ENCODE measurements at regions not wholly inside any gene's neighbourhood (a gene's known extent, or its start where the extent isn't known, plus 50 kb on each side); places are given as distances from the start of the nearest gene placed in this dataset.
"Not testable (repeated sequence)": the region's sequence is repeated elsewhere in the genome, so short reads cannot be mapped to it uniquely, and the experiment has no call there.

DNA sequence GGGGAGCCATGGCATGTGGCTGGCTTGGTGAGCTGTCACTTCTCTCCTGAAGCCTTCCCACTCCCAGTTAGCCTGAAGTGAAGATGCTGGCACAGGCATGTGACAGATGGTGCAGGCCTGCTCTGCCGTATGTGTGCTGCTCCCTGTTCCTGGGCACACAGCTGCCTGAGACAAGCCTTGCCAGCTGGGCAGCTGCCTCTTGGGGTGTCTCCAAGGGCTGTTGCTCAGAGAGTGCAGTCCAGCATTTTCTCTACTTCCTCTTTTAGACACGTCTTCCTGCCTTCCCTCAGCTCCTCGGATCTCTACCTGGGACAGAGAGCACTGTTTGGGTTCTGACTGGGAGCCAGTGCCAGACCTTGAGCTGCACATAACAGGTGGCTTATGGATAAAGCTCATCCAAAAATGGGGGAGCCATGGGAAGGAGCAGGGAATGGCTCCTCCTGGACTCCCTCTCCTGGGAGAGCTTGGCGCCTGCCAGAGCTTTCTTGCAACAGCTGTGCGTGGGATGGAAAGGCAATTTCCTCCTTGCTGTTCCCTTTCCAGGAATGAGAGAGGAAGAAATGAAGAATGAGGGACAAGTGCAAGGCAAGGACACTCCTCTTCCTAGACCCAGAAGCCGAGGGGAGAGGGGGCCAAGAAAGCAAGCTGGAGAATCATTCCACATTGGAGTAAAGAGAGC is 132.9 kb downstream of the MSL3 start:
- TF ChIP-seq, protein P1, sequence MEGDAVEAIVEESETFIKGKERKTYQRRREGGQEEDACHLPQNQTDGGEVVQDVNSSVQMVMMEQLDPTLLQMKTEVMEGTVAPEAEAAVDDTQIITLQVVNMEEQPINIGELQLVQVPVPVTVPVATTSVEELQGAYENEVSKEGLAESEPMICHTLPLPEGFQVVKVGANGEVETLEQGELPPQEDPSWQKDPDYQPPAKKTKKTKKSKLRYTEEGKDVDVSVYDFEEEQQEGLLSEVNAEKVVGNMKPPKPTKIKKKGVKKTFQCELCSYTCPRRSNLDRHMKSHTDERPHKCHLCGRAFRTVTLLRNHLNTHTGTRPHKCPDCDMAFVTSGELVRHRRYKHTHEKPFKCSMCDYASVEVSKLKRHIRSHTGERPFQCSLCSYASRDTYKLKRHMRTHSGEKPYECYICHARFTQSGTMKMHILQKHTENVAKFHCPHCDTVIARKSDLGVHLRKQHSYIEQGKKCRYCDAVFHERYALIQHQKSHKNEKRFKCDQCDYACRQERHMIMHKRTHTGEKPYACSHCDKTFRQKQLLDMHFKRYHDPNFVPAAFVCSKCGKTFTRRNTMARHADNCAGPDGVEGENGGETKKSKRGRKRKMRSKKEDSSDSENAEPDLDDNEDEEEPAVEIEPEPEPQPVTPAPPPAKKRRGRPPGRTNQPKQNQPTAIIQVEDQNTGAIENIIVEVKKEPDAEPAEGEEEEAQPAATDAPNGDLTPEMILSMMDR (IDR thresholded peaks at IDR 0.05; ENCODE audit: low read depth, low read length): no peak
- no peak overlapping the region for H3K27ac ChIP-seq

DNA sequence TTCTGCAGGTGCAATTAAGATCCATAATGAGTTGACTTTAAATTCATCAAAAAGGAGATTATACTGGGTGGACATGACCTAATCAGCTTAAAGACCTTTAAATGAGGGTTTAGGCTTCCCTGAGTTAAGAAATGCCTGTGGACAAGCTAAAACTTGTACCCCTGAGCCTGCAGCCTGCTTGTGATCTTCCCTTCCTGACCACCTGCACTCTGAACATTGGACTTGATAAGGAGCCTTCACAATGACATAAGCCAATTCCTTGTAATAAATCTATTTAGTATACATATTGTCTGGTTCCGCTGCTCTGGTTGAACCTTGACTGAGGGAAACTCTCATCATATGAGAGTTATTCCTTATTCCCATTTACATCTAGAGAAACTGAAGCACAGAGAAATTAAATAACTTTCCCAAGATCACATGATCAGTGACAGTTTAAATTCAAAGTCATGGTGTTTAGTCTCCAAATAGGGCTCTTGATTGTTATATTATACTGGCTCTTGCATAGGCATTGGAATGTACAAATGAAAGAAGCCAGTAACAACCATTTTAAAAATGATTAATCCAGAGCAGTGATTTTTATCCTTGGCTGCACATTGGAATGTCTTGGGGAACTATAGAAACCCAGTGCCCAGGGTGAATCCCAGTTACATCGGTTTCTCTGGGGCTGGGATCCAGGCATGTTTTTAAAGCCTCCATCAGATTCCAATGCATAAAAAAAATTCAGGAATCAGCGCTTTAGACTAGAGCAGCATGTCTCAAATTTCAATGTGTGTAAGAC is 136.1 kb downstream of the MSL3 start:
- TF ChIP-seq, protein P1 (IDR thresholded peaks at IDR 0.05; ENCODE audit: low read depth, low read length): no peak
- no peak overlapping the region for H3K27ac ChIP-seq
- no peaks in the 10 kb centered on the region for H3K36me3 ChIP-seq
- no peak overlapping the region for H3K4me3 ChIP-seq
- H3K27me3 ChIP-seq: no peaks in the 10 kb centered on the region
- no peak for DNase-seq (ENCODE audit: low read depth in 1 of 2, low spot score in 1 of 2)
- H3K4me1 ChIP-seq (ENCODE audit: low read depth): no peaks in the 10 kb centered on the region
- no peaks in the 10 kb centered on the region for H3K9me3 ChIP-seq (ENCODE audit: low read depth)

More for the DNA sequence above, 132.9 kb downstream of the MSL3 start:
- Histone ChIP-seq H3K4me1 (ENCODE audit: low read depth) (no peaks in the 10 kb centered on the region), H3K4me3 (no peak overlapping the region), H3K36me3 (no peaks in the 10 kb centered on the region), H3K27me3 (no peaks in the 10 kb centered on the region), H3K9me3 (ENCODE audit: low read depth) (no peaks in the 10 kb centered on the region)
- peak in 1 of 2 donors; percentile 60 for DNase-seq (ENCODE audit: low read depth in 1 of 2, low spot score in 1 of 2)

DNA sequence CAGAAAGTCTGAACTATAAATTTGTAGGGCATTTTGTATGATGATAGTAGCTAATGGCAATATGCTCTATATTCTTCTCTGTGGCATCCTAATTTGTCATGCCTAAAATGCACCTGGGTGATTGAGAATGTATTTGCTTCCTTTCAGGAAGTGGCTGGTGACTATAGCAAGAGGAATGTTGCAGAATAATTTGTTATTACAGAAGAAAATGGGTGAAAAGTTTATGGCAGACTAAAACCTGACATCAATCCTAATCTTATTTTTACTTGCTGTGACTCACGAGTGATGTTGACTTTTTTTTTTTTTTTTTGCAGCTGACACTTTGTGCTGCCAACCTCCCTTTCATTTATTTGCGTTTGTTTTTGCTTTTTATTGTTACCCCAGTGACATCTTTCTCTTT is 141.1 kb downstream of the MSL3 start:
- peak in 1 of 2 donors; percentile 60 for DNase-seq (ENCODE audit: low read depth in 1 of 2, low spot score in 1 of 2)

DNA sequence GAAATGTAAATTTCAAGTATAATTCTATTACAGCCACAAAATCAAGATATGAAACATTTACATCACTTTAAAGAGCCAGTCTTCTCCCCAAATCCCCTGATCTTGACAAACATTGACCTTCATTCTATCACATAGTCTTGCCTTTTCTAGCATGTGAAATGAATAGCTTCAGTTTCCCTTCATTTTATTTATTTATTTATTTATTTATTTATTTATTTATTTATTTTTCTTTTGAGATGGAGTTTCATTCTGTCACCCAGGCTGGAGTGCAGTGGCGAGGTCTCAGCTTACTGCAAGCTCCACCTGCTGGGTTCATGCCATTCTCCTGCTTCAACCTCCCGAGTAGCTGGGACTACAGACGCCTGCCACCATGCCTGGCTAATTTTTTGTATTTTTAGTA is 147.9 kb downstream of the MSL3 start:
- H3K4me3 ChIP-seq; H3K9me3 ChIP-seq (ENCODE audit: low read depth); DNase-seq (ENCODE audit: low read depth in 1 of 2, low spot score in 1 of 2); H3K27ac ChIP-seq; H3K4me1 ChIP-seq (ENCODE audit: low read depth); H3K36me3 ChIP-seq; H3K27me3 ChIP-seq: not testable (repeated sequence)

More for the DNA sequence above, 141.1 kb downstream of the MSL3 start:
- Histone ChIP-seq H3K4me1 (ENCODE audit: low read depth) (no peaks in the 10 kb centered on the region), H3K9me3 (ENCODE audit: low read depth) (no peaks in the 10 kb centered on the region), H3K36me3 (no peaks in the 10 kb centered on the region), H3K4me3 (no peak overlapping the region), H3K27ac (no peak overlapping the region), H3K27me3 (no peaks in the 10 kb centered on the region)
- TF ChIP-seq, protein P1 (IDR thresholded peaks at IDR 0.05; ENCODE audit: low read depth, low read length): no peak

DNA sequence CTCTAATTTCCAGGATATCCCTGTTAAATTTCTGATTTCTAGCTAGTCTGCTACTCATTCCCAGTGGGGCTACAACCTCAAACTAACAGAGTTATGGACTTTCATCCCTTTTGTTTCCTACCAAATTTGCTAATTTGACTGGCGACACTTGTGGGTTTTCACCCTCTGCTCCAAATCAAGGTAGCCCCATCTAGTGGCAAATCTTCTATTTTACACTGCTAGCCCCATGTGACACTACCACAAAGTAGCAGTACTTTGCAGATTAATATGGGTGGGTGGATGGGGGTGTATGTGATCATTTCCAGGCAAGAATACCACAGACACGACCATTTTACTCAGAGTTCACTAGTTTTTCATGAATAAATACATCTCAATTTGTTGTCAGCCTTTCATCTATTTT is 150.3 kb downstream of the MSL3 start:
- Histone ChIP-seq H3K4me3 (no peak overlapping the region), H3K36me3 (no peaks in the 10 kb centered on the region), H3K9me3 (ENCODE audit: low read depth) (no peaks in the 10 kb centered on the region), H3K4me1 (ENCODE audit: low read depth) (no peaks in the 10 kb centered on the region), H3K27me3 (no peaks in the 10 kb centered on the region), H3K27ac (no peak overlapping the region)
- TF ChIP-seq, protein P1 (IDR thresholded peaks at IDR 0.05; ENCODE audit: low read depth, low read length): peak; percentile 56
- DNase-seq (ENCODE audit: low read depth in 1 of 2, low spot score in 1 of 2): peak; percentile 10 to 50

DNA sequence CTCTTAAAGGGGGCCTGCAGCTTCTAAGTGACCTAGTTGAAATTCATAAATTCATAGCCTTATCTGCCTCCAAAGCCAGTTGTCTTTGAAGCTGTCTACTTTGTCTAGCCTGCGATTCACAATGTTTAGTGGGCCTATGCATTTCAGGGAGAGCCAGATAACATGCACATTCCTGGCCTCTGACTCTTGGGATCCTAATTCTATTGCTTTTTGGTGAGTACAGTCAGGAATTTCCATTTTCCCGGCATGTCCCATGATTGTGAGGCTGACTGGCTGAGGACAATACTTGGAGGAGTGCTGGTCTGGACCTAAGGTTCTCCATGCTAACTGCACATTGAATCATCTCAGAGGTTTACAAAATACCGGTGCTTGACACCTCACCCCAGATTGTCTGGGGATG is 155.0 kb downstream of the MSL3 start:
- DNase-seq (ENCODE audit: low read depth in 1 of 2, low spot score in 1 of 2): peak in 1 of 2 donors; percentile 29
- no peak overlapping the region for H3K4me3 ChIP-seq
- TF ChIP-seq, protein P1 (IDR thresholded peaks at IDR 0.05; ENCODE audit: low read depth, low read length): no peak
- H3K4me1 ChIP-seq (ENCODE audit: low read depth): no peaks in the 10 kb centered on the region
- no peak overlapping the region for H3K27ac ChIP-seq
- H3K36me3 ChIP-seq: no peaks in the 10 kb centered on the region
- no peaks in the 10 kb centered on the region for H3K27me3 ChIP-seq
- no peaks in the 10 kb centered on the region for H3K9me3 ChIP-seq (ENCODE audit: low read depth)

Measured in cardiac muscle cell (in vitro differentiated cells and primary cell).